HG03571 (cell line): ENCODE measurements at regions not wholly inside any gene's neighbourhood (a gene's known extent, or its start where the extent isn't known, plus 50 kb on each side); places are given as distances from the start of the nearest gene placed in this dataset.
A peak's percentile ranks its signal among the peaks of the same experiment; 100 is the strongest.
"Not testable (repeated sequence)": the region's sequence is repeated elsewhere in the genome, so short reads cannot be mapped to it uniquely, and the experiment has no call there.

Experiments
- ATAC-seq: cut with Tn5 transposase; IDR thresholded peaks from one replicate; pipeline ENCODE4 v1.9.1; 2021; ENCODE audit not compliant: unreplicated experiment

GRCh38 chr2:183522489-183523266 lies 398.4 kb downstream of the NUP35 start:
- ATAC-seq: no peak

GRCh38 chr2:183530333-183530901 lies 406.2 kb downstream of the NUP35 start:
- ATAC-seq: peak; percentile 56

- no peak for ATAC-seq
Observed at GRCh38 chr2:183532514-183532913, 408.3 kb downstream of the NUP35 start.

GRCh38 chr2:183533021-183533420 lies 408.8 kb downstream of the NUP35 start:
- ATAC-seq: no peak

- no peak for ATAC-seq
Observed at GRCh38 chr2:183536290-183536689, 412.0 kb downstream of the NUP35 start.

GRCh38 chr2:183536714-183537113 lies 412.5 kb downstream of the NUP35 start:
- no peak for ATAC-seq

- ATAC-seq: no peak
Observed at GRCh38 chr2:183541766-183542165, 417.5 kb downstream of the NUP35 start.

GRCh38 chr2:183542606-183543005 lies 418.4 kb downstream of the NUP35 start:
- ATAC-seq: no peak

- no peak for ATAC-seq
Observed at GRCh38 chr2:183543222-183543621, 419.0 kb downstream of the NUP35 start.

- ATAC-seq: peak; percentile 76
Observed at GRCh38 chr2:183543731-183544130, 419.5 kb downstream of the NUP35 start.

- not testable (repeated sequence) for ATAC-seq
Observed at GRCh38 chr2:183546560-183547350, 422.5 kb downstream of the NUP35 start.

GRCh38 chr2:183552716-183553115 lies 428.5 kb downstream of the NUP35 start:
- no peak for ATAC-seq

- no peak for ATAC-seq
Observed at GRCh38 chr2:183564726-183565125, 440.5 kb downstream of the NUP35 start.

- ATAC-seq: no peak
Observed at GRCh38 chr2:183575481-183575880, 451.2 kb downstream of the NUP35 start.

- no peak for ATAC-seq
Observed at GRCh38 chr2:183579686-183580085, 455.4 kb downstream of the NUP35 start.

GRCh38 chr2:183592271-183592670 lies 468.0 kb downstream of the NUP35 start:
- no peak for ATAC-seq

- no peak for ATAC-seq
Observed at GRCh38 chr2:183594150-183594549, 469.9 kb downstream of the NUP35 start.

- no peak for ATAC-seq
Observed at GRCh38 chr2:183597841-183598240, 473.6 kb downstream of the NUP35 start.

- no peak for ATAC-seq
Observed at GRCh38 chr2:183604065-183604464, 479.8 kb downstream of the NUP35 start.

GRCh38 chr2:183605440-183605839 lies 481.2 kb downstream of the NUP35 start:
- ATAC-seq: no peak

GRCh38 chr2:183606022-183606717 lies 481.9 kb downstream of the NUP35 start:
- no peak for ATAC-seq
